ENCODE measurements at regions not wholly inside any gene's neighbourhood (a gene's known extent, or its start where the extent isn't known, plus 50 kb on each side); places are given as distances from the start of the nearest gene placed in this dataset.

- Mint-ChIP-seq H3K4me3 (ENCODE audit: unreplicated experiment) (no peak overlapping the region), H3K27ac (ENCODE audit: unreplicated experiment) (no peak overlapping the region), H3K27me3 (ENCODE audit: unreplicated experiment) (peaks cover 2% of the 10 kb centered on the region), H3K4me1 (ENCODE audit: unreplicated experiment) (no peaks in the 10 kb centered on the region), H3K36me3 (ENCODE audit: low read depth, unreplicated experiment) (no peaks in the 10 kb centered on the region), H3K9me3 (ENCODE audit: unreplicated experiment) (no peaks in the 10 kb centered on the region)
- no peak for DNase-seq (ENCODE audit: low spot score)
- TF ChIP-seq CTCF (IDR thresholded peaks at IDR 0.05; ENCODE audit: unreplicated experiment) = no peak
Observed at GRCh38 chr9:82784589-82784988, 278.4 kb downstream of the RASEF start.

- H3K27me3 Mint-ChIP-seq (ENCODE audit: unreplicated experiment) = peaks cover 2% of the 10 kb centered on the region
- peaks cover 5% of the 10 kb centered on the region for H3K4me1 Mint-ChIP-seq (ENCODE audit: unreplicated experiment)
- DNase-seq (ENCODE audit: low spot score) = no peak
- no peak overlapping the region for H3K27ac Mint-ChIP-seq (ENCODE audit: unreplicated experiment)
- H3K36me3 Mint-ChIP-seq (ENCODE audit: low read depth, unreplicated experiment) = no peaks in the 10 kb centered on the region
- TF ChIP-seq CTCF (IDR thresholded peaks at IDR 0.05; ENCODE audit: unreplicated experiment) = no peak
- H3K4me3 Mint-ChIP-seq (ENCODE audit: unreplicated experiment) = no peak overlapping the region
- H3K9me3 Mint-ChIP-seq (ENCODE audit: unreplicated experiment) = no peaks in the 10 kb centered on the region
Observed at GRCh38 chr9:82789155-82789824, 273.7 kb downstream of the RASEF start.

GRCh38 chr9:82790875-82791274, 272.1 kb downstream of the RASEF start:
- peaks cover 2% of the 10 kb centered on the region for H3K27me3 Mint-ChIP-seq (ENCODE audit: unreplicated experiment)
- DNase-seq (ENCODE audit: low spot score) = no peak
- peaks cover 5% of the 10 kb centered on the region for H3K4me1 Mint-ChIP-seq (ENCODE audit: unreplicated experiment)
- H3K27ac Mint-ChIP-seq (ENCODE audit: unreplicated experiment) = no peak overlapping the region
- TF ChIP-seq CTCF (IDR thresholded peaks at IDR 0.05; ENCODE audit: unreplicated experiment) = no peak
- H3K36me3 Mint-ChIP-seq (ENCODE audit: low read depth, unreplicated experiment) = no peaks in the 10 kb centered on the region
- H3K9me3 Mint-ChIP-seq (ENCODE audit: unreplicated experiment) = no peaks in the 10 kb centered on the region
- H3K4me3 Mint-ChIP-seq (ENCODE audit: unreplicated experiment) = no peak overlapping the region

- no peak overlapping the region for H3K4me3 Mint-ChIP-seq (ENCODE audit: unreplicated experiment)
- H3K27me3 Mint-ChIP-seq (ENCODE audit: unreplicated experiment) = peaks cover 2% of the 10 kb centered on the region
- H3K4me1 Mint-ChIP-seq (ENCODE audit: unreplicated experiment) = peaks cover 5% of the 10 kb centered on the region
- no peak for TF ChIP-seq CTCF (IDR thresholded peaks at IDR 0.05; ENCODE audit: unreplicated experiment)
- H3K9me3 Mint-ChIP-seq (ENCODE audit: unreplicated experiment) = no peaks in the 10 kb centered on the region
- no peak overlapping the region for H3K27ac Mint-ChIP-seq (ENCODE audit: unreplicated experiment)
- DNase-seq (ENCODE audit: low spot score) = no peak
- no peaks in the 10 kb centered on the region for H3K36me3 Mint-ChIP-seq (ENCODE audit: low read depth, unreplicated experiment)
Observed at GRCh38 chr9:82791692-82792091, 271.2 kb downstream of the RASEF start.

- no peak overlapping the region for H3K4me3 Mint-ChIP-seq (ENCODE audit: unreplicated experiment)
- H3K4me1 Mint-ChIP-seq (ENCODE audit: unreplicated experiment) = peaks cover 7% of the 10 kb centered on the region
- no peaks in the 10 kb centered on the region for H3K36me3 Mint-ChIP-seq (ENCODE audit: low read depth, unreplicated experiment)
- TF ChIP-seq CTCF (IDR thresholded peaks at IDR 0.05; ENCODE audit: unreplicated experiment) = no peak
- H3K9me3 Mint-ChIP-seq (ENCODE audit: unreplicated experiment) = no peaks in the 10 kb centered on the region
- DNase-seq (ENCODE audit: low spot score) = no peak
- no peak overlapping the region for H3K27ac Mint-ChIP-seq (ENCODE audit: unreplicated experiment)
- H3K27me3 Mint-ChIP-seq (ENCODE audit: unreplicated experiment) = no peaks in the 10 kb centered on the region
Observed at GRCh38 chr9:82797534-82797933, 265.4 kb downstream of the RASEF start.

Data from endothelial cell (in vitro differentiated cells).